ENCODE measurements at regions not wholly inside any gene's neighbourhood (a gene's known extent, or its start where the extent isn't known, plus 50 kb on each side); places are given as distances from the start of the nearest gene placed in this dataset.

DNA sequence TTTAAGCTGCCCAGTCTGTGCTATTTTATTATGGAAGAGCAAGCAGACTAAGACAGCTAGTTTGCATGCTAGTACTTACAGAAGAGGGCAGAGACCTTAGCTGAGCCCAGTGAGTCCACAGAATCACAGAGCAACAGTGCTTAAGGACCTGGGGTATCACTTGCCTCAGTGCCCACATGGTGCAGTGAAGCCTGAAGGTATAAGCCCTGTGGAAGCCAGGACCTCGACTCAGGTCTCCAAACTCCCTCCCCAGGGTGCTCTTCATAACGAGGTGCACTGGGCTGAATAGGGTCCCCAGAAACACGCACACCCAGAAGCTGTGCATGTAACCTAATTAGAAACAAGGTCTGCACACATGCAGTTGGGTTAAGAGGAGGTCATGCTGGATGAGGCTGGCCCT is 718.1 kb downstream of the GALR1 start:
- TF ChIP-seq, protein P1, sequence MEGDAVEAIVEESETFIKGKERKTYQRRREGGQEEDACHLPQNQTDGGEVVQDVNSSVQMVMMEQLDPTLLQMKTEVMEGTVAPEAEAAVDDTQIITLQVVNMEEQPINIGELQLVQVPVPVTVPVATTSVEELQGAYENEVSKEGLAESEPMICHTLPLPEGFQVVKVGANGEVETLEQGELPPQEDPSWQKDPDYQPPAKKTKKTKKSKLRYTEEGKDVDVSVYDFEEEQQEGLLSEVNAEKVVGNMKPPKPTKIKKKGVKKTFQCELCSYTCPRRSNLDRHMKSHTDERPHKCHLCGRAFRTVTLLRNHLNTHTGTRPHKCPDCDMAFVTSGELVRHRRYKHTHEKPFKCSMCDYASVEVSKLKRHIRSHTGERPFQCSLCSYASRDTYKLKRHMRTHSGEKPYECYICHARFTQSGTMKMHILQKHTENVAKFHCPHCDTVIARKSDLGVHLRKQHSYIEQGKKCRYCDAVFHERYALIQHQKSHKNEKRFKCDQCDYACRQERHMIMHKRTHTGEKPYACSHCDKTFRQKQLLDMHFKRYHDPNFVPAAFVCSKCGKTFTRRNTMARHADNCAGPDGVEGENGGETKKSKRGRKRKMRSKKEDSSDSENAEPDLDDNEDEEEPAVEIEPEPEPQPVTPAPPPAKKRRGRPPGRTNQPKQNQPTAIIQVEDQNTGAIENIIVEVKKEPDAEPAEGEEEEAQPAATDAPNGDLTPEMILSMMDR (IDR thresholded peaks at IDR 0.05): no peak
- no peak for TF ChIP-seq POLR2A (IDR thresholded peaks at IDR 0.05)
